ENCODE measurements at regions not wholly inside any gene's neighbourhood (a gene's known extent, or its start where the extent isn't known, plus 50 kb on each side); places are given as distances from the start of the nearest gene placed in this dataset.

GRCh38 chr6:130516604-130517003 is 150.8 kb downstream of the TMEM200A start:
- TF ChIP-seq CTCF (IDR thresholded peaks at IDR 0.05; ENCODE audit: borderline replicate concordance, extremely low read depth, low read length, poor library complexity, severe bottlenecking) (no peak), EZH2 (IDR thresholded peaks at IDR 0.05; ENCODE audit: borderline replicate concordance, low read depth, low read length, severe bottlenecking) (no peak)
